HepG2 (cell line): ENCODE measurements at regions not wholly inside any gene's neighbourhood (a gene's known extent, or its start where the extent isn't known, plus 50 kb on each side); places are given as distances from the start of the nearest gene placed in this dataset.
A peak's percentile ranks its signal among the peaks of the same experiment; 100 is the strongest.

Source experiments
- MIER2 ChIP-seq: IDR thresholded peaks from 2 replicates; pipeline ENCODE4 v1.6.1; 2016; ENCODE audit warnings: missing biosample characterization, missing genetic modification reagents
- MTF1 ChIP-seq: sonication (generic); formaldehyde crosslinking; IDR thresholded peaks from 2 replicates; pipeline ENCODE4 v1.5.0; 2020; ENCODE audit warnings: missing genetic modification reagents
- NCOA1 ChIP-seq: sonication (generic); formaldehyde crosslinking; IDR thresholded peaks from 2 replicates; pipeline ENCODE4 v1.9.0; 2021; ENCODE audit warnings: missing genetic modification reagents
- NFE2L2 ChIP-seq: fragments of 150-350 bp; IDR thresholded peaks from 2 replicates; pipeline ENCODE4 v1.6.1; 2014; ENCODE audit warnings: low read length
- RARG ChIP-seq: sonication (generic); formaldehyde crosslinking; IDR thresholded peaks from 2 replicates; pipeline ENCODE4 v1.4.0; 2020; ENCODE audit warnings: low read depth, mild to moderate bottlenecking, missing genetic modification reagents
- REPIN1 ChIP-seq: sonication (generic); formaldehyde crosslinking; IDR thresholded peaks from 2 replicates; pipeline ENCODE4 v1.8.0; 2022; ENCODE audit warnings: missing genetic modification reagents, low read depth, mild to moderate bottlenecking, borderline replicate concordance
- SNAPC2 ChIP-seq: sonication (generic); formaldehyde crosslinking; IDR thresholded peaks from 2 replicates; pipeline ENCODE4 v1.8.1; 2022; ENCODE audit warnings: mild to moderate bottlenecking, missing genetic modification reagents
- YEATS4 ChIP-seq: sonication (generic); formaldehyde crosslinking; IDR thresholded peaks from 2 replicates; pipeline ENCODE4 v1.4.0; 2020; ENCODE audit warnings: missing genetic modification reagents, borderline replicate concordance
- ZFP82 ChIP-seq: sonication (generic); formaldehyde crosslinking; IDR thresholded peaks from 2 replicates; pipeline ENCODE4 v1.5.1; 2020; ENCODE audit warnings: mild to moderate bottlenecking, missing genetic modification reagents, borderline replicate concordance
- ZFYVE20 ChIP-seq: sonication (generic); formaldehyde crosslinking; IDR thresholded peaks from 2 replicates; pipeline ENCODE4 v1.8.0; 2023; ENCODE audit warnings: low read depth, mild to moderate bottlenecking, moderate library complexity, missing genetic modification reagents, borderline replicate concordance
- ZGPAT ChIP-seq: IDR thresholded peaks from 2 replicates; pipeline ENCODE4 v1.6.1; 2016; ENCODE audit warnings: mild to moderate bottlenecking
- ZKSCAN5 ChIP-seq: sonication (generic); formaldehyde crosslinking; IDR thresholded peaks from 2 replicates; pipeline ENCODE4 v1.5.1; 2020; ENCODE audit warnings: mild to moderate bottlenecking, missing genetic modification reagents
- ZMAT5 ChIP-seq: sonication (generic); formaldehyde crosslinking; IDR thresholded peaks from 2 replicates; pipeline ENCODE4 v1.5.0; 2020; ENCODE audit warnings: mild to moderate bottlenecking, low read depth, missing genetic modification reagents, borderline replicate concordance
- ZNF709 ChIP-seq: sonication (generic); formaldehyde crosslinking; IDR thresholded peaks from 2 replicates; pipeline ENCODE4 v1.5.0; 2020; ENCODE audit warnings: mild to moderate bottlenecking, missing genetic modification reagents
- ZNF772 ChIP-seq: sonication (generic); formaldehyde crosslinking; IDR thresholded peaks from 2 replicates; pipeline ENCODE4 v1.5.0; 2020; ENCODE audit warnings: mild to moderate bottlenecking, missing genetic modification reagents
- ZNF850 ChIP-seq: sonication (generic); formaldehyde crosslinking; conservative IDR thresholded peaks from 2 replicates; pipeline ENCODE4 v1.9.0; 2021; ENCODE audit warnings: mild to moderate bottlenecking, missing genetic modification reagents
- TF ChIP-seq, protein P1 (sequence below): sonication (generic); formaldehyde crosslinking; IDR thresholded peaks from 2 replicates; pipeline ENCODE4 v1.5.1; 2020; ENCODE audit warnings: mild to moderate bottlenecking, missing genetic modification reagents, moderate library complexity
- TF ChIP-seq, protein P2 (sequence below): sonication (generic); formaldehyde crosslinking; IDR thresholded peaks from 2 replicates; pipeline ENCODE4 v1.5.0; 2020; ENCODE audit warnings: mild to moderate bottlenecking, missing genetic modification reagents
- TF ChIP-seq, protein P3 (sequence below): sonication (generic); formaldehyde crosslinking; IDR thresholded peaks from 2 replicates; pipeline ENCODE4 v1.4.0; 2020; ENCODE audit warnings: missing genetic modification reagents, borderline replicate concordance
- TF ChIP-seq, protein P4 (sequence below): sonication (generic); formaldehyde crosslinking; IDR thresholded peaks from 2 replicates; pipeline ENCODE4 v1.4.0; 2020; ENCODE audit warnings: missing genetic modification reagents, mild to moderate bottlenecking, borderline replicate concordance

GRCh38 chr14:101707068-101707842 is 54.3 kb upstream of the PPP2R5C start (continued):
- TF ChIP-seq ZGPAT: peak; percentile 50; the same call in 1 of the 2 replicates
- TF ChIP-seq, protein P1, sequence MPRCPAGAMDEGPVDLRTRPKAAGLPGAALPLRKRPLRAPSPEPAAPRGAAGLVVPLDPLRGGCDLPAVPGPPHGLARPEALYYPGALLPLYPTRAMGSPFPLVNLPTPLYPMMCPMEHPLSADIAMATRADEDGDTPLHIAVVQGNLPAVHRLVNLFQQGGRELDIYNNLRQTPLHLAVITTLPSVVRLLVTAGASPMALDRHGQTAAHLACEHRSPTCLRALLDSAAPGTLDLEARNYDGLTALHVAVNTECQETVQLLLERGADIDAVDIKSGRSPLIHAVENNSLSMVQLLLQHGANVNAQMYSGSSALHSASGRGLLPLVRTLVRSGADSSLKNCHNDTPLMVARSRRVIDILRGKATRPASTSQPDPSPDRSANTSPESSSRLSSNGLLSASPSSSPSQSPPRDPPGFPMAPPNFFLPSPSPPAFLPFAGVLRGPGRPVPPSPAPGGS: no peak
- 0 out of 2 replicates have a peak, but pooled peaks have one; percentile 44 for TF ChIP-seq MIER2
- no peak for TF ChIP-seq YEATS4
- TF ChIP-seq ZNF772 (CRISPR knock-in tag): no peak
- TF ChIP-seq ZFYVE20 (CRISPR knock-in tag): no peak
- TF ChIP-seq RARG (CRISPR knock-in tag): no peak
- TF ChIP-seq NCOA1: no peak
- TF ChIP-seq, protein P2, sequence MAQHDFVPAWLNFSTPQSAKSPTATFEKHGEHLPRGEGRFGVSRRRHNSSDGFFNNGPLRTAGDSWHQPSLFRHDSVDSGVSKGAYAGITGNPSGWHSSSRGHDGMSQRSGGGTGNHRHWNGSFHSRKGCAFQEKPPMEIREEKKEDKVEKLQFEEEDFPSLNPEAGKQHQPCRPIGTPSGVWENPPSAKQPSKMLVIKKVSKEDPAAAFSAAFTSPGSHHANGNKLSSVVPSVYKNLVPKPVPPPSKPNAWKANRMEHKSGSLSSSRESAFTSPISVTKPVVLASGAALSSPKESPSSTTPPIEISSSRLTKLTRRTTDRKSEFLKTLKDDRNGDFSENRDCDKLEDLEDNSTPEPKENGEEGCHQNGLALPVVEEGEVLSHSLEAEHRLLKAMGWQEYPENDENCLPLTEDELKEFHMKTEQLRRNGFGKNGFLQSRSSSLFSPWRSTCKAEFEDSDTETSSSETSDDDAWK (CRISPR knock-in tag): no peak
- TF ChIP-seq ZNF709 (CRISPR knock-in tag): no peak
- TF ChIP-seq MTF1: no peak
- peak; percentile 46; the same call in 1 of the 2 replicates for TF ChIP-seq NFE2L2
- no peak for TF ChIP-seq REPIN1 (CRISPR knock-in tag)
- TF ChIP-seq ZFP82 (CRISPR knock-in tag): no peak
- TF ChIP-seq, protein P3, sequence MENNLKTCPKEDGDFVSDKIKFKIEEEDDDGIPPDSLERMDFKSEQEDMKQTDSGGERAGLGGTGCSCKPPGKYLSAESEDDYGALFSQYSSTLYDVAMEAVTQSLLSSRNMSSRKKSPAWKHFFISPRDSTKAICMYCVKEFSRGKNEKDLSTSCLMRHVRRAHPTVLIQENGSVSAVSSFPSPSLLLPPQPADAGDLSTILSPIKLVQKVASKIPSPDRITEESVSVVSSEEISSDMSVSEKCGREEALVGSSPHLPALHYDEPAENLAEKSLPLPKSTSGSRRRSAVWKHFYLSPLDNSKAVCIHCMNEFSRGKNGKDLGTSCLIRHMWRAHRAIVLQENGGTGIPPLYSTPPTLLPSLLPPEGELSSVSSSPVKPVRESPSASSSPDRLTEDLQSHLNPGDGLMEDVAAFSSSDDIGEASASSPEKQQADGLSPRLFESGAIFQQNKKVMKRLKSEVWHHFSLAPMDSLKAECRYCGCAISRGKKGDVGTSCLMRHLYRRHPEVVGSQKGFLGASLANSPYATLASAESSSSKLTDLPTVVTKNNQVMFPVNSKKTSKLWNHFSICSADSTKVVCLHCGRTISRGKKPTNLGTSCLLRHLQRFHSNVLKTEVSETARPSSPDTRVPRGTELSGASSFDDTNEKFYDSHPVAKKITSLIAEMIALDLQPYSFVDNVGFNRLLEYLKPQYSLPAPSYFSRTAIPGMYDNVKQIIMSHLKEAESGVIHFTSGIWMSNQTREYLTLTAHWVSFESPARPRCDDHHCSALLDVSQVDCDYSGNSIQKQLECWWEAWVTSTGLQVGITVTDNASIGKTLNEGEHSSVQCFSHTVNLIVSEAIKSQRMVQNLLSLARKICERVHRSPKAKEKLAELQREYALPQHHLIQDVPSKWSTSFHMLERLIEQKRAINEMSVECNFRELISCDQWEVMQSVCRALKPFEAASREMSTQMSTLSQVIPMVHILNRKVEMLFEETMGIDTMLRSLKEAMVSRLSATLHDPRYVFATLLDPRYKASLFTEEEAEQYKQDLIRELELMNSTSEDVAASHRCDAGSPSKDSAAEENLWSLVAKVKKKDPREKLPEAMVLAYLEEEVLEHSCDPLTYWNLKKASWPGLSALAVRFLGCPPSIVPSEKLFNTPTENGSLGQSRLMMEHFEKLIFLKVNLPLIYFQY (CRISPR knock-in tag): 0 out of 2 replicates have a peak, but pooled peaks have one; percentile 32
- TF ChIP-seq ZNF850 (CRISPR knock-in tag): no peak
- no peak for TF ChIP-seq ZKSCAN5 (CRISPR knock-in tag)
- TF ChIP-seq, protein P4, sequence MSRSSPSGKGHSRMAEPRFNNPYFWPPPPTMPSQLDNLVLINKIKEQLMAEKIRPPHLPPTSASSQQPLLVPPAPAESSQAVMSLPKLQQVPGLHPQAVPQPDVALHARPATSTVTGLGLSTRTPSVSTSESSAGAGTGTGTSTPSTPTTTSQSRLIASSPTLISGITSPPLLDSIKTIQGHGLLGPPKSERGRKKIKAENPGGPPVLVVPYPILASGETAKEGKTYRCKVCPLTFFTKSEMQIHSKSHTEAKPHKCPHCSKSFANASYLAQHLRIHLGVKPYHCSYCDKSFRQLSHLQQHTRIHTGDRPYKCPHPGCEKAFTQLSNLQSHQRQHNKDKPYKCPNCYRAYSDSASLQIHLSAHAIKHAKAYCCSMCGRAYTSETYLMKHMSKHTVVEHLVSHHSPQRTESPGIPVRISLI: peak; percentile 63; the same call in 1 of the 2 replicates
- no peak for TF ChIP-seq ZMAT5
- TF ChIP-seq SNAPC2 (CRISPR knock-in tag): no peak
